OCI-LY7 (cell line): ENCODE measurements at regions not wholly inside any gene's neighbourhood (a gene's known extent, or its start where the extent isn't known, plus 50 kb on each side); places are given as distances from the start of the nearest gene placed in this dataset.

Experiments
- BruUV-seq: library from RNA; stranded (reverse); fragments of 400-500 nt; replicated peaks from 2 replicates; lab custom pipeline; 2021; lab: Mats Ljungman, UMichigan
- CTCF ChIA-PET: fragments of 300-600 bp; sonication (Branson Sonifier 250); formaldehyde crosslinking; loops from one replicate; lab custom pipeline; 2022; ENCODE audit warnings: antibody characterized with exemption; ENCODE audit not compliant: unreplicated experiment; lab: Charles Lee
- POLR2A ChIA-PET: fragments of 300-600 bp; sonication (Branson Sonifier 250); formaldehyde crosslinking; loops from one replicate; lab custom pipeline; 2022; ENCODE audit warnings: antibody characterized with exemption; lab: Charles Lee
- DNase-seq: peaks from one replicate; pipeline ENCODE4 v3.0.0-alpha.2; 2015; ENCODE audit warnings: low spot score
- H2AFZ ChIP-seq: fragments of 200-600 bp; sonication (generic), shearing (Covaris generic); 2 replicates; pipeline ENCODE4 v1.6.1; 2014; ENCODE audit warnings: mild to moderate bottlenecking, antibody characterized with exemption, low read length, moderate library complexity
- H3K27ac ChIP-seq: fragments of 200-600 bp; sonication (generic); 2 replicates; pipeline ENCODE4 v1.5.1; 2014; ENCODE audit warnings: mixed run types, low read depth, mild to moderate bottlenecking, moderate library complexity, low read length, inconsistent platforms; ENCODE audit not compliant: poor library complexity, severe bottlenecking
- H3K36me3 ChIP-seq: fragments of 200-600 bp; sonication (generic); 2 replicates; pipeline ENCODE4 v1.6.1; 2014; ENCODE audit warnings: mild to moderate bottlenecking, antibody characterized with exemption, low read length, moderate library complexity, mixed read lengths; ENCODE audit not compliant: insufficient read depth
- H3K4me1 ChIP-seq: fragments of 200-600 bp; sonication (generic); 2 replicates; pipeline ENCODE4 v1.5.1; 2014; ENCODE audit warnings: mild to moderate bottlenecking, low read length; ENCODE audit not compliant: insufficient read depth, poor library complexity, severe bottlenecking
- H3K4me2 ChIP-seq: fragments of 200-600 bp; sonication (generic); 2 replicates; pipeline ENCODE4 v1.6.1; 2014; ENCODE audit warnings: mild to moderate bottlenecking, low read length
- H3K4me3 ChIP-seq: fragments of 200-600 bp; sonication (generic); 2 replicates; pipeline ENCODE4 v1.5.1; 2014; ENCODE audit warnings: mild to moderate bottlenecking, low read depth, low read length; ENCODE audit not compliant: poor library complexity, severe bottlenecking
- H3K79me2 ChIP-seq: fragments of 200-600 bp; sonication (generic); 2 replicates; pipeline ENCODE4 v1.6.1; 2016; ENCODE audit warnings: low read depth, mild to moderate bottlenecking, low read length, moderate library complexity, mixed read lengths; ENCODE audit not compliant: insufficient read depth
- H3K9me2 ChIP-seq: fragments of 200-600 bp; sonication (generic); 2 replicates; pipeline ENCODE4 v1.6.1; 2016; ENCODE audit warnings: mild to moderate bottlenecking, low read length, mixed read lengths; ENCODE audit not compliant: insufficient read depth
- H3K9me3 ChIP-seq: fragments of 200-600 bp; sonication (generic); 2 replicates; pipeline ENCODE4 v1.6.1; 2014; ENCODE audit warnings: mild to moderate bottlenecking, mixed run types, low read length, mixed read lengths
- H4K20me1 ChIP-seq: fragments of 200-600 bp; sonication (generic); 2 replicates; pipeline ENCODE4 v1.6.1; 2014; ENCODE audit warnings: mild to moderate bottlenecking, antibody characterized with exemption, low read length, moderate library complexity, mixed read lengths; ENCODE audit not compliant: insufficient read depth
- CTCF ChIP-seq: fragments of 200-600 bp; sonication (generic); conservative IDR thresholded peaks from 2 replicates; pipeline ENCODE4 v1.5.1; 2014; ENCODE audit warnings: mild to moderate bottlenecking, antibody characterized with exemption, low read length, moderate library complexity, mixed read lengths
- EZH2phosphoT487 ChIP-seq: fragments of 200-600 bp; sonication (generic); IDR thresholded peaks from 2 replicates; pipeline ENCODE4 v1.6.1; 2018; ENCODE audit warnings: low read depth, borderline replicate concordance, mild to moderate bottlenecking, mixed run types, antibody characterized with exemption, low read length, moderate library complexity, mixed read lengths
- intact Hi-C: fragments of 100-400 bp; cut with micrococcal nuclease; formaldehyde crosslinking; loops from one replicate; pipeline ENCODE4 v1.10.0; 2022; ENCODE audit not compliant: unreplicated experiment

DNA sequence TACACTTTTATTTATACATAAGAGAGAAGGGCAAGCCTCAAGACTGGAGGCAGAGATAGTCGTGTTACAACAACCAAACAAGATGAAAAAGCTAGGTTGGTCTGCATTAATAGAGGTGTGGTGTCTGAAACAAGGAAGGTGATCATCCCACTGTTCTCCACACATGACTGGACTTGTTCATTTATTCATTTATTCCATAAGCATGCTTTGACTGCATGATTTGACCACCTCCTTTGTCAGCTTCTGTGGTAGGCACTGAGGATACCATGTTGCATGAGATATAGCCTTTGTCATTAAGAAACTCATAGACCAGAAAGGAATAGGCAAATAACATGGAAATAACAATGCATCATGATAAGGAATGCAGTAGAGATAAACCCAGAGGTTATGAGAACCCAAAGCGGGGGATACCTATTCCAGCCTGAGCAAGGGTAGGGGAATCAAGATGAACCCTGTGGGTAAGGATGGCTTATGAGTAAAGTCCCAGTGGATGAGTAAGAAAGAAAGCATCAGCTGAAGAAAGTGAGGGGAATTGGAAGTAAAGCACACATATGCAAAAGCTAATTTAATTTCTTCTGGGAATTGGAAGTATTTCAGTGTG lies 173.7 kb upstream of the FGGY start:
- Histone ChIP-seq H2AFZ (no peak overlapping the region), H3K79me2 (no peaks in the 10 kb centered on the region), H3K9me3 (no peaks in the 10 kb centered on the region), H3K9me2 (no peaks in the 10 kb centered on the region), H3K4me1 (no peaks in the 10 kb centered on the region), H3K27ac (no peak overlapping the region), H3K4me2 (no peak overlapping the region), H3K4me3 (no peak overlapping the region), H3K36me3 (no peaks in the 10 kb centered on the region), H4K20me1 (no peaks in the 10 kb centered on the region)
- no TSS peak for BruUV-seq
- no peak for DNase-seq
- intact Hi-C loops, result no loop called here
- TF ChIP-seq EZH2phosphoT487, result no peak
- CTCF ChIA-PET, result no interaction called here
- POLR2A ChIA-PET, result no interaction called here

GRCh38 chr1:59124166-59124565 lies 172.7 kb upstream of the FGGY start:
- BruUV-seq, result no TSS peak
- CTCF ChIA-PET, result no interaction called here
- POLR2A ChIA-PET, result no interaction called here
- Histone ChIP-seq H3K4me3 (no peak overlapping the region), H3K9me2 (no peaks in the 10 kb centered on the region), H2AFZ (no peak overlapping the region), H3K4me1 (no peaks in the 10 kb centered on the region), H3K9me3 (no peaks in the 10 kb centered on the region), H3K4me2 (no peak overlapping the region), H3K27ac (no peak overlapping the region), H4K20me1 (no peaks in the 10 kb centered on the region), H3K79me2 (no peaks in the 10 kb centered on the region), H3K36me3 (no peaks in the 10 kb centered on the region)
- TF ChIP-seq EZH2phosphoT487, result no peak
- no peak for TF ChIP-seq CTCF
- intact Hi-C loops, result no loop called here
- no peak for DNase-seq

DNA sequence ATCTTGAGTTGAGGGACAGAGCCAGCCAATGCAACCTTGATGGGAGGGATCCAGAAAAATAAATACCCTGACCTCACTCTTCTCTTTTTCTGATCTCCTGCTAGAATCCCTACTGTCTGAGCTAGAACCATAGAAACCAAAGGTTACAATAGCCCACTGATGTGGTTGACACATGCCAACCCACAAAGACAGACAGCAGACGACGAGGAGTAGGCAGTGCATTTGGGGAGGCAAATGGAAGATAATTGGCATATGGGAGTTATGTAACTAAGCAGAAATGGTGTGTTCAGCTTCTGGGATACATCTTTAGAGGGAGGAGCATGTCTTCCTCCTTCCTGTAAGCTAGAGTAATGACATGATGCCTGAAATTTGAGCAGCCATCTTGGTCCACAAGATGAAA lies 171.7 kb upstream of the FGGY start:
- no peak for DNase-seq
- H2AFZ ChIP-seq, result no peak overlapping the region
- intact Hi-C loops, result no loop called here
- POLR2A ChIA-PET, result no interaction called here
- TF ChIP-seq EZH2phosphoT487, result no peak
- H3K4me1 ChIP-seq, result no peaks in the 10 kb centered on the region
- BruUV-seq, result no TSS peak
- H3K4me3 ChIP-seq, result no peak overlapping the region
- H4K20me1 ChIP-seq, result no peaks in the 10 kb centered on the region
- H3K27ac ChIP-seq, result no peak overlapping the region
- CTCF ChIA-PET, result no interaction called here
- no peak overlapping the region for H3K4me2 ChIP-seq
- no peaks in the 10 kb centered on the region for H3K9me2 ChIP-seq
- no peaks in the 10 kb centered on the region for H3K9me3 ChIP-seq
- H3K79me2 ChIP-seq, result no peaks in the 10 kb centered on the region
- no peaks in the 10 kb centered on the region for H3K36me3 ChIP-seq
